ENCODE measurements at regions not wholly inside any gene's neighbourhood (a gene's known extent, or its start where the extent isn't known, plus 50 kb on each side); places are given as distances from the start of the nearest gene placed in this dataset.

DNA sequence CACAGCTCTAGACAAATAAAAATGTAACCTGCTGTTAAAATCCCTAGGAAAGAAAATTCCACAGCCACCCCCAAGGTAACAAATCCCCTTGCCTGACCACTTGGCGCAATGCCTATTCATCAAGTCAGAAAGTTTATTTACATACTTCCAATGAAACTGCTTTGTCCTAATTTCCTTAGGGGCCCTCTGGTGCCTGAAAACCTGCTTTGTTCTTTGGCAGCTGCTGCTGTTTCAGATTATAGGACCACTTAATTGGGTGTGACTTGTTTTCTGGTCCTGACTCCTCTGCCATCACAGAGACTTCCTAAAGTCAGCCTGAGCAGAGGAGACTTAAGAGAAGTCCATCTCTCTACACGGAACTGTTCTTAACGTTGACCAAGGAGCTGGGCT lies 323.6 kb downstream of the UBE3D start (continued):
- TF ChIP-seq RELB (IDR thresholded peaks at IDR 0.05; ENCODE audit: low read depth) = no peak
- no peak for TF ChIP-seq MTA3 (IDR thresholded peaks at IDR 0.05; ENCODE audit: borderline replicate concordance, low read length)
- TF ChIP-seq NRF1 (conservative IDR thresholded peaks at IDR 0.05; ENCODE audit: low read depth, low read length) = no peak
- TF ChIP-seq TCF7 (IDR thresholded peaks at IDR 0.05; ENCODE audit: borderline replicate concordance) = no peak
- TF ChIP-seq TBL1XR1 (IDR thresholded peaks at IDR 0.05; ENCODE audit: low read depth, low read length) = no peak

DNA sequence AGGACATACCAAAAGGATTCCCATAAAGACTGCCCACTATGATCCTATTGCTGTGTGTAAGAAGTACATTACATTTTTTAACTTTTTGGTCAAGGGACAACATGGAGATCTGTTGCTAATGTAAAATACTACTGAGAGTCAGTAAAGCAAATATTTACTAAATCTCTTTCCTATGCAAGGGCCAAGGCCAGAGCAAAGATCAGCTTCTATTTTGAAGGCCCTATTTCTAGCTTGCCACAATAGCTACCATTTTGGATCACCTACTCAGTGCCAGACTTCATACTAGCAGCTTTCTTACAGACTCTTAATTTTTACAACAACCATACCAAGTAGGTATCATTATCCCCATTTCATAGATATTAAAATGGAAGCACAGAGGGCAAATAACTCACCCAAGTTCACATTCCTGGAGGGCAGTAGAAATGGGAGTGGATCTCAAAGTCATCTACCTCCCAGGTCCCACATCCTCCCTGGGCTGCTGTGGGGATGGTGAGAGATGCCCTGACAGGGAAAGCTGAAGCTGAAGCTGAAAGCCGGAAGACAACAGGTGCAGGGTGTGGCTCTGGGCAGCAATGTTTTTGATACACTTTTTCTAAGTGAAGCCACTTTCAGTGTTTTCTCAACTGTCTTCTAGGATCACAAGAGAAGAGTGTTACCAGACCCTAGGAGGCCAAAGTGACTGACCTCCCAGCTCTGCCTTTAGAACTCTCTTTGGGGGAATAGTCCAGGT lies 321.2 kb downstream of the UBE3D start:
- Histone ChIP-seq H3K36me3 (ENCODE audit: control insufficient read depth in 2 of 2, insufficient read depth in 2 of 2, low read length in 1 of 2) (no peaks in the 10 kb centered on the region), H3K4me1 (ENCODE audit: control insufficient read depth, insufficient read depth, low read length) (no peaks in the 10 kb centered on the region), H3K4me3 (no peak overlapping the region), H3K27me3 (replicated peaks in 1 of 2; ENCODE audit: control insufficient read depth in 2 of 2, insufficient read depth in 2 of 2, low read length in 1 of 2) (no peaks in the 10 kb centered on the region; a peak in 2 of 4 replicates), H2AFZ (ENCODE audit: control insufficient read depth, low read depth, low read length) (no peak overlapping the region), H3K9ac (ENCODE audit: control insufficient read depth, insufficient read depth, low read length) (no peak overlapping the region), H3K27ac (ENCODE audit: control insufficient read depth, insufficient read depth) (no peak overlapping the region), H3K9me3 (replicated peaks; ENCODE audit: control insufficient read depth, insufficient read depth, low read length) (no peaks in the 10 kb centered on the region), H4K20me1 (ENCODE audit: control insufficient read depth, insufficient read depth) (no peaks in the 10 kb centered on the region; the same call in 1 of the 2 replicates), H3K4me2 (ENCODE audit: control insufficient read depth, insufficient read depth) (no peak overlapping the region), H3K79me2 (ENCODE audit: control insufficient read depth, insufficient read depth, low read length) (no peaks in the 10 kb centered on the region)
- no TSS peak for BruUV-seq (replicated peaks)
- ATAC-seq (no peak), FAIRE-seq (no peak), DNase-seq (ENCODE audit: low read depth, low spot score) (no peak)
- ChIA-PET SMC1A (ENCODE audit: uncharacterized antibody, unreplicated experiment) (no interaction called here), CTCF (interaction anchor here (0.6 kb wide), 1 partner anchor 32 kb away, joined by 3 read pairs; no protein-coding TSS in a partner anchor), POLR2A (no interaction called here), RAD21 (ENCODE audit: unreplicated experiment) (interaction anchor here (0.5 kb wide), 1 partner anchor 1557 kb away, joined by 4 read pairs; no protein-coding TSS in a partner anchor)
- intact Hi-C loops (cut with micrococcal nuclease; ENCODE audit: unreplicated experiment) (no loop called here), in situ Hi-C loops (cut with MboI) (no loop called here)
- WGBS (ENCODE audit: insufficient coverage, insufficient replicate concordance, low lambda C conversion rate, missing lambda C conversion rate) = 0% methylated on average over 1 of the region's 1 CpG
- TF ChIP-seq SUZ12 (IDR thresholded peaks at IDR 0.05; ENCODE audit: unreplicated experiment) = no peak
- TF ChIP-seq SPI1 (IDR thresholded peaks at IDR 0.05; ENCODE audit: borderline replicate concordance, insufficient read depth, low read depth, low read length) = no peak
- TF ChIP-seq SREBF1 (IDR thresholded peaks at IDR 0.05; ENCODE audit: low read length) = no peak
- no peak for TF ChIP-seq PAX8 (IDR thresholded peaks at IDR 0.05)
- no peak for TF ChIP-seq RBBP5 (conservative IDR thresholded peaks at IDR 0.05)
- TF ChIP-seq SMAD5 (IDR thresholded peaks at IDR 0.05; ENCODE audit: low read depth) = no peak
- TF ChIP-seq, protein P1, sequence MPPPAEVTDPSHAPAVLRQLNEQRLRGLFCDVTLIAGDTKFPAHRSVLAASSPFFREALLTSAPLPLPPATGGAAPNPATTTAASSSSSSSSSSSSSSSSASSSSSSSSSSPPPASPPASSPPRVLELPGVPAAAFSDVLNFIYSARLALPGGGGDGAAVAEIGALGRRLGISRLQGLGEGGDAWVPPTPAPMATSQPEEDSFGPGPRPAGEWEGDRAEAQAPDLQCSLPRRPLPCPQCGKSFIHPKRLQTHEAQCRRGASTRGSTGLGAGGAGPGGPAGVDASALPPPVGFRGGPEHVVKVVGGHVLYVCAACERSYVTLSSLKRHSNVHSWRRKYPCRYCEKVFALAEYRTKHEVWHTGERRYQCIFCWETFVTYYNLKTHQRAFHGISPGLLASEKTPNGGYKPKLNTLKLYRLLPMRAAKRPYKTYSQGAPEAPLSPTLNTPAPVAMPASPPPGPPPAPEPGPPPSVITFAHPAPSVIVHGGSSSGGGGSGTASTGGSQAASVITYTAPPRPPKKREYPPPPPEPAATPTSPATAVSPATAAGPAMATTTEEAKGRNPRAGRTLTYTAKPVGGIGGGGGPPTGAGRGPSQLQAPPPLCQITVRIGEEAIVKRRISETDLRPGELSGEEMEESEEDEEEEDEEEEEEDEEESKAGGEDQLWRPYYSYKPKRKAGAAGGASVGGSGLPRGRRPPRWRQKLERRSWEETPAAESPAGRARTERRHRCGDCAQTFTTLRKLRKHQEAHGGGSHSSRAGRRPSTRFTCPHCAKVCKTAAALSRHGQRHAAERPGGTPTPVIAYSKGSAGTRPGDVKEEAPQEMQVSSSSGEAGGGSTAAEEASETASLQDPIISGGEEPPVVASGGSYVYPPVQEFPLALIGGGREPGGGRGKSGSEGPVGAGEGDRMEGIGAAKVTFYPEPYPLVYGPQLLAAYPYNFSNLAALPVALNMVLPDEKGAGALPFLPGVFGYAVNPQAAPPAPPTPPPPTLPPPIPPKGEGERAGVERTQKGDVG (CRISPR knock-in tag; IDR thresholded peaks at IDR 0.05) = no peak
- TF ChIP-seq RELA (IDR thresholded peaks at IDR 0.05; ENCODE audit: borderline replicate concordance, partially characterized antibody) = no peak
- TF ChIP-seq ZNF217 (IDR thresholded peaks at IDR 0.05) = no peak
- TF ChIP-seq, protein P2, sequence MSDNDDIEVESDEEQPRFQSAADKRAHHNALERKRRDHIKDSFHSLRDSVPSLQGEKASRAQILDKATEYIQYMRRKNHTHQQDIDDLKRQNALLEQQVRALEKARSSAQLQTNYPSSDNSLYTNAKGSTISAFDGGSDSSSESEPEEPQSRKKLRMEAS (IDR thresholded peaks at IDR 0.05; ENCODE audit: low read depth, low read length) = no peak
